Ramos (cell line): ENCODE measurements at regions not wholly inside any gene's neighbourhood (a gene's known extent, or its start where the extent isn't known, plus 50 kb on each side); places are given as distances from the start of the nearest gene placed in this dataset.

ENCODE experiments used
- in situ Hi-C: fragments of 300-500 bp; cut with MboI; formaldehyde crosslinking; loops from one replicate; pipeline ENCODE4 v1.14.3; 2022; ENCODE audit warnings: low sequenced_read_pairs; ENCODE audit not compliant: unreplicated experiment

DNA sequence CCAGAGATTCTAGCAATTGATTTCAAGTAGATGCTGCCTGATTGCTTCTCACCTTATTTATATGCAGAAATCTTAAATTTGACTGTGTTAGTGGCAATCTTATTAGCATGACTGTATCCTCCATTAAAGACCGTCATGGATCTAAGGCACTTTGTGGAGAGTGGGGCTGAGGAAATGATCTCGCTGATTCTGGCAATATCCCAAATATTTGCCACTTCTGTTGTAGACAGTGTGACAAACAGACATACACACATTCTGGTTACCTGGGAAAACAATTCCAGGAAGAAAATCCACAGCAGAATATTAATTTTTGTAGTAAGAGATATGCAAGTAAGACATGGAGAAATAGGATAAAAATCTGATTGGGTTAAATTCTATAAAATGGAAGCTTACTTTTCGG, 269.0 kb upstream of the G2E3 start:
- in situ Hi-C loops: no loop called here

DNA sequence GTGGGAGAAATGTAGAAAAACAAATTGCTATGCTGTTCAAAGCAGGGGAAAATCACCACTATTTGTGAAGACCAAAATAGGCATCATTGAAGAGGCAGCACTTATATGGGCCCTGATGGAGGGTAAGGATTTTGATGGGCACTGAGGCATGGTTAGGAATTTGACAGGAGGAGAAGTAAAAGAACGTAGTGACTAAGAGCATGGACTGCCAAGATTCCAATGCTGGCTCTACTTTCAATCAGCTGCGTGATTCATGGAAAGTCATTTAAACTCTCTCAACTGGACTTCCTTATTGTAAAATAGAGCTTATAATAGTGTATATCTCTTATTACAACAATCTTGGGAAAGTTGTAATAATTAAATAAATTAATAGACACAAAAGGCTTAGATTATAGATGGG, 267.7 kb upstream of the G2E3 start:
- in situ Hi-C loops: no loop called here

DNA sequence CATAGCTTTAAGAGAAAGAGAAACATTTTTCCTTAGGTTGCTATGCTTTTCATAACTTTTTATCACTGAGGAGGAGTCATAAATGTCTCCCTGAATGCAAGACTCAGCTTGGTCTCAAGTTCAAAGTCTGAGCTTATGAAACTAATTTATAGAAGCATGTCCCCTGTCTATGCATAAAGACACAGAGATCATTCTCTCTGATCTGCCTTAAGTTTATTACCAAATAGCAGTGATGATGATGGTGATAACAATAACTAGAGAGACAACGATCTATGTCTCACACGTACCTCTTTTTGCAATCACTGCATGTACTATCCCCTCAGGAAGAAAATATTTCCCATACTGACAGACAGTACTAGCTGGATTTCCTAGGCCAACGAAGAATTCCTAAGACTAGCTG, 266.4 kb upstream of the G2E3 start:
- in situ Hi-C loops: no loop called here

- in situ Hi-C loops: no loop called here
Measured at GRCh38 chr14:30295980-30296379, 263.0 kb upstream of the G2E3 start.

GRCh38 chr14:30296931-30297405, 262.0 kb upstream of the G2E3 start:
- in situ Hi-C loops: no loop called here

- in situ Hi-C loops: no loop called here
Measured at GRCh38 chr14:30297876-30298795, 260.8 kb upstream of the G2E3 start.

GRCh38 chr14:30299915-30300314, 259.0 kb upstream of the G2E3 start:
- in situ Hi-C loops: no loop called here

GRCh38 chr14:30303350-30303749, 255.6 kb upstream of the G2E3 start:
- in situ Hi-C loops: no loop called here

GRCh38 chr14:30305346-30305745, 253.6 kb upstream of the G2E3 start:
- in situ Hi-C loops: no loop called here

- in situ Hi-C loops: no loop called here
Measured at GRCh38 chr14:30309405-30309804, 249.6 kb upstream of the G2E3 start.

GRCh38 chr14:30312214-30312613, 246.7 kb upstream of the G2E3 start:
- in situ Hi-C loops: no loop called here

- in situ Hi-C loops: no loop called here
Measured at GRCh38 chr14:30317729-30318128, 241.2 kb upstream of the G2E3 start.

- in situ Hi-C loops: no loop called here
Measured at GRCh38 chr14:30322819-30323218, 236.1 kb upstream of the G2E3 start.

DNA sequence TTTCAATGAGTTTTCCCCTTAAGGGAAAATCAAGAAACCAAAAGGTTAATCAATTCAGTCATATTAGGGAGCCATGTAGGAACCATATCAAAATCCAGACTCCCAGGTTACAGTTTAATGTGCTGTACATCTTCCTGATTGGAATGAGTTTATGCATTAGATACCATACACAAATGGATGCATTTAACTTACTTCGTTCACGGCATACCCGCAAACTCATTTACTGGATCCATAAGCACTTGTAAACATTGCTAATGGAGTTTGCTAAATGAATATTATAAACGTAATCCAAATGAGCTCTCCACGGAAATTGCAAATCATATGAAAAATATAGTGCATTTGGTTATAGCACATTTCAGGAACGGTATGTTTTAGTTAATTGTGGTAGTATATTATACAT, 228.9 kb upstream of the G2E3 start:
- in situ Hi-C loops: no loop called here

DNA sequence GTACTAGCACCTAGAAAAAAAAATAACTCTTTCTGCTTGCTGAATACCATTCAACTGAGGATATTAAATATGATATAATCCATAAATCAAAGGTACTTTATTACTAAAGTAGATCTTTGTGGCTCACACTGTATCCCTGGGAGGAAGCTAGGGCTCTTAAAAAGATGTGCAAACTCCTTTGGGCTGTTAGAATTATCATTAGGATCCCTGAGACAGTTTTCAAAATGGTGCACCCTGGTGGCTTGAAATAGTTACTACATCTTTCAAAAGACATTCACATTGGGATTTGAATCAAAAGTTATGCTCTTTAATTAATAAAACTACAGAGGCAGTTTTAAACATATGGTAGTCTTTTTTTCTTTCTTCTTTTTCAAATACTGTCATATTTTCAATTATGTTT, 228.5 kb upstream of the G2E3 start:
- in situ Hi-C loops: no loop called here

DNA sequence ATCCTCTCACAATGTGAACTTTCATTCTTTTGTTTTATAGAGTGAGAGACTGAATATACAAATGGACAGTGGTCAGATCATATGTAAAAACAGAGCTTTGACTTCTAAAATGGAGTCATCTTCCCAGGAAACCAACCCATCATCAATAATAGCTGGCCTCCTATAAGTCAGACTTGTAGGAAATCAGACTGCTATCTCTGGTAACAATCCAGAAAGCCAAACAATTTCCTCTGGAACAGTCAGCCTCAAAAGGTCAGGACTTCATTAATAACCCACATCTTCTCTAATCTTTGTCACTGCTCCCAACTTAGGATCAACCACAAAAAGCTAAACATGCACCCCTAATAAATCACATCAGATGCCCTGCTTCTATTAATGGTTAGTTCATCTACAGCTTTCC, 227.9 kb upstream of the G2E3 start:
- in situ Hi-C loops: no loop called here

- in situ Hi-C loops: no loop called here
Measured at GRCh38 chr14:30332374-30332773, 226.6 kb upstream of the G2E3 start.

GRCh38 chr14:30333934-30334333, 225.0 kb upstream of the G2E3 start:
- in situ Hi-C loops: no loop called here

- in situ Hi-C loops: no loop called here
Measured at GRCh38 chr14:30337456-30337855, 221.5 kb upstream of the G2E3 start.

- in situ Hi-C loops: no loop called here
Measured at GRCh38 chr14:30339311-30339901, 219.6 kb upstream of the G2E3 start.

- in situ Hi-C loops: no loop called here
Measured at GRCh38 chr14:30340495-30340894, 218.5 kb upstream of the G2E3 start.

DNA sequence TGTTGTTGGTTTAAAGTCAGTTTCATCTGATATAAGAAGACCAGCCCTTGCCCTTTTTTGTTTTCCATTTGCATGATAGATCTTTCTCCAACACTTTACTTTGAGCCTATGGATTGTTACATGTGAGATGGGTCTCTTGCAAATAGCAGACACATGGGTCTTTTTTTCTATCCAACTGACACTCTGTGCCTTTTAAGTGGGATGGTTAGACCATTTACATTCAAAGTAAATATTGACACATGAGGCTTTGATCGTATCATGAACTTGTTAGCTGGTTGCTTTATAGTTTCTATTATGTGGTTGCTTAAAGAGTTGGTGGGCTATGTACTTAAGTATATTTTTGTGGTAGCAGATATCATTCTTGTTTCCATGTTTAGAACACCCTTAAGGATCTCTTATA, 213.4 kb upstream of the G2E3 start:
- in situ Hi-C loops: no loop called here
